ENCODE measurements at regions not wholly inside any gene's neighbourhood (a gene's known extent, or its start where the extent isn't known, plus 50 kb on each side); places are given as distances from the start of the nearest gene placed in this dataset.
A peak's percentile ranks its signal among the peaks of the same experiment; 100 is the strongest.

DNA sequence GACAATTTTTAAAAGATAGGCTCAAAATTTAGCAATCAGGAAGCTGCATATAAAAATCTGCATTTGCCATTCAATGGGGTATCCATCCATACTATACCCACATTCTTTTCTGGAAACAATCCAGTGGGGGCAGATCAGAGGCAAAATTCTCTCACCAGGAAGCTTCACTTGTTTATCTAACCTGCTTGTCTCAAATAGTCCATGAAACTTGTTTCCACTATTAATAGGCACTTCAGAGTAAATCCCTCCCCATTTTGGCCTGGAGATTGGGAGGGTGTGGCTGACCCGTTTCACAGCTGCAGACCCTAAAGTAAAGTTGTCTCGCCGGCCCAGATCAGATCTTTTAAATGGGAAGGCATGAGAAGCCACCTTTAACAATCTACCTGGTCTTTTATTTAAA lies 139.4 kb upstream of the CPNE8 start:
- FAIRE-seq (no peak), DNase-seq (ENCODE audit: low read depth) (no peak)

DNA sequence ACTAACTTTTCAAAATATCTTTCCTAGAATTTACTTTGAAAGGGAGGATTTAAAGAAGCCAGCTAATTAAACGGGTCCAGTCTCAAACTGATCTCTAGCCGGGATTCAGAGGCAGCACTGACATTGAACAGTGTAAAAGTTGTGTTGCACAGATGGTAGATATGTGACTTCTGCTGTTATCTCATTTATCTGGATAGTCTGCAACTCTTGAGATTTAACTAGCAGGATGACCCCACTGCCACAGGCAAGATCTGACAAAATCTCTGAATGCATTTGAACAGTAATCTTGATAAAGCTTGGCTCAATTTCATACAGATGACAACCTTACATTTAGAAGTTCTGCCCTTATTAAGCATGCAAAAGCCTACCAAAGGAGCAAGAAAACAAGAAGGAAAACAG lies 138.0 kb upstream of the CPNE8 start:
- no peaks in the 10 kb centered on the region for H3K36me3 ChIP-seq (ENCODE audit: control insufficient read depth, insufficient read depth, low read length)
- TF ChIP-seq, protein P1, sequence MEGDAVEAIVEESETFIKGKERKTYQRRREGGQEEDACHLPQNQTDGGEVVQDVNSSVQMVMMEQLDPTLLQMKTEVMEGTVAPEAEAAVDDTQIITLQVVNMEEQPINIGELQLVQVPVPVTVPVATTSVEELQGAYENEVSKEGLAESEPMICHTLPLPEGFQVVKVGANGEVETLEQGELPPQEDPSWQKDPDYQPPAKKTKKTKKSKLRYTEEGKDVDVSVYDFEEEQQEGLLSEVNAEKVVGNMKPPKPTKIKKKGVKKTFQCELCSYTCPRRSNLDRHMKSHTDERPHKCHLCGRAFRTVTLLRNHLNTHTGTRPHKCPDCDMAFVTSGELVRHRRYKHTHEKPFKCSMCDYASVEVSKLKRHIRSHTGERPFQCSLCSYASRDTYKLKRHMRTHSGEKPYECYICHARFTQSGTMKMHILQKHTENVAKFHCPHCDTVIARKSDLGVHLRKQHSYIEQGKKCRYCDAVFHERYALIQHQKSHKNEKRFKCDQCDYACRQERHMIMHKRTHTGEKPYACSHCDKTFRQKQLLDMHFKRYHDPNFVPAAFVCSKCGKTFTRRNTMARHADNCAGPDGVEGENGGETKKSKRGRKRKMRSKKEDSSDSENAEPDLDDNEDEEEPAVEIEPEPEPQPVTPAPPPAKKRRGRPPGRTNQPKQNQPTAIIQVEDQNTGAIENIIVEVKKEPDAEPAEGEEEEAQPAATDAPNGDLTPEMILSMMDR (IDR thresholded peaks at IDR 0.05; ENCODE audit: insufficient read depth, low read length, severe bottlenecking), result no peak
- FAIRE-seq, result no peak

More for the DNA sequence above, 139.4 kb upstream of the CPNE8 start:
- TF ChIP-seq, protein P1 (IDR thresholded peaks at IDR 0.05; ENCODE audit: insufficient read depth, low read length, severe bottlenecking), result no peak
- Histone ChIP-seq H3K4me3 (ENCODE audit: low read depth, low read length) (no peak overlapping the region), H3K36me3 (ENCODE audit: control insufficient read depth, insufficient read depth, low read length) (no peaks in the 10 kb centered on the region), H3K27me3 (ENCODE audit: control insufficient read depth, insufficient read depth, low read length) (no peaks in the 10 kb centered on the region)

DNA sequence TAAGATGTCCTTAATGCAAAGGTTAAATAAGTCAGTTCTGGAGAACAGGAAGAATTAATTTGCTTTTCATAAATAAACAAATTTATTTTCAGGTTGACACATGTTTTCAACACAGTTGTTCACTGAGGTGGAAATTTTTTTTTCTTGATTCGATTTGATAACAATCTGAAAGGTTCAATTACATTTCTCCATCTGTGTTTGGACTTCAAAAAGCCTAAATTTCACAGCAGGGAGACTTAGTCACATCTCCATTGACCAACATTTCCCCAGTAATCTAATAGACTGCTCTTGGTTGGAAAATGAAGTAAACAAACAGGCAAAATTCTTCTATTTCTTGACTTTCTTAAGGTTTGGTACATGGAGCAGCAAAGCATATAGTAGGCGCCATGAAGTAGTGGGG lies 134.9 kb upstream of the CPNE8 start:
- Histone ChIP-seq H3K4me3 (ENCODE audit: low read depth, low read length) (no peak overlapping the region), H3K27me3 (ENCODE audit: control insufficient read depth, insufficient read depth, low read length) (no peaks in the 10 kb centered on the region), H3K36me3 (ENCODE audit: control insufficient read depth, insufficient read depth, low read length) (no peaks in the 10 kb centered on the region)
- FAIRE-seq (no peak), DNase-seq (ENCODE audit: low read depth) (no peak)
- TF ChIP-seq, protein P1 (IDR thresholded peaks at IDR 0.05; ENCODE audit: insufficient read depth, low read length, severe bottlenecking), result no peak

More for the DNA sequence above, 138.0 kb upstream of the CPNE8 start:
- Histone ChIP-seq H3K4me3 (ENCODE audit: low read depth, low read length) (no peak overlapping the region), H3K27me3 (ENCODE audit: control insufficient read depth, insufficient read depth, low read length) (no peaks in the 10 kb centered on the region)
- no peak for DNase-seq (ENCODE audit: low read depth)

DNA sequence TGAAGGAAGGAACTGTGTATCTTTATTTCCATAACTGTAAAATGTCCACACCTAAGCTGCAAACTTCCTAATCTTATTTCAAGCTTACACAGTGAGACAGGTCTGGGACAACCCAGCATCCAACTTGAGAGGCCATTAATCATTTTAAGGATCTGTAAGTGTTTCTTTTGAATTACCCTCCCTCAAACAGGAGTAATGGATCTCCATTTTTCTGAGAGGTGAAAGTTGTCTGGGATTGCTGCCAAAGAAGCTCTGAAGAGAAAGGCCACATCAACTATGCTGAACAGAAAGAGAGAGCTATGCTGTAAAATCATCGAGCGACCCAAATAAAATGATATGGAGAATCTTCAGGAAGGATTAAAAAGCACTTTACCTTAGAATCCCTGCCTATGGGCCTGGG lies 131.7 kb upstream of the CPNE8 start:
- no peak for DNase-seq (ENCODE audit: low read depth)
- H3K4me3 ChIP-seq (ENCODE audit: low read depth, low read length), result no peak overlapping the region
- TF ChIP-seq, protein P1 (IDR thresholded peaks at IDR 0.05; ENCODE audit: insufficient read depth, low read length, severe bottlenecking), result no peak
- FAIRE-seq, result no peak
- H3K27me3 ChIP-seq (ENCODE audit: control insufficient read depth, insufficient read depth, low read length), result no peaks in the 10 kb centered on the region
- H3K36me3 ChIP-seq (ENCODE audit: control insufficient read depth, insufficient read depth, low read length), result no peaks in the 10 kb centered on the region

DNA sequence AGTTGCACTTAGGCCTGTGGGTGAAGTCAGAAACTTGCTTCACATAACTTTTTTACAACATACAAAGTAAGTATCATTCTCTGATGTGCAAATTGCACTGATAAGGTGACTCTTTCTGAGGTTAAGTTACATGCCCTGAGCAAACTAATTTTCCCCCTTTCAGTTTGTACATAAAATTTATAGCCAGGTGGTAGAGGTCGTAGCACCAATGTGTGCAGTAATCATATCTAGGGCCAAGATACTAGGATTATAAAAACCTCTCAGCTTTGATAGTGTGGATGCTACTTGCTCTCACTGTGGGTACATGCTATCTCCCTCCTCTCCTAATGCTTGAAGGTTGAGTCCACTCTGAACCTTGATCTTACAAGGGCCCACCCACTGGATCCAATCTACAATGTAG lies 130.7 kb upstream of the CPNE8 start:
- DNase-seq (ENCODE audit: low read depth) (no peak), FAIRE-seq (no peak)
- Histone ChIP-seq H3K36me3 (ENCODE audit: control insufficient read depth, insufficient read depth, low read length) (no peaks in the 10 kb centered on the region), H3K27me3 (ENCODE audit: control insufficient read depth, insufficient read depth, low read length) (no peaks in the 10 kb centered on the region), H3K4me3 (ENCODE audit: low read depth, low read length) (no peak overlapping the region)
- TF ChIP-seq, protein P1 (IDR thresholded peaks at IDR 0.05; ENCODE audit: insufficient read depth, low read length, severe bottlenecking), result no peak

DNA sequence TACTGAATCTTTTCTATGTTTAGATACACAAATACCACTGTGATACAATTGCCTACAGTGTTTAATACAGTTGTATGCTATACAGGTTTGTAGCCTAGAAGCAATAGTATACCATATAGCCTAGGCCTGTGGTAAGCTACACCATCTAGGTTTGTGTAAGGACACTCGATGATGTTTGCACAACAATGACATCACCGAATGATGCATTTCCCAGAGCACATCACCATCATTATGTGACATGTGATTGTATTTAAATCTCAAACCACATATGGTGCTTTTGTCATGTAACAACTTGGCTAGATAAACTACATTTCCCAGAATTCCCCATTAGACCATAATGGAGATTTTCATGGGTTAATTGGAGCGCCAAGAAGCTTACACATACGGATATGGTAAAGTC lies 128.4 kb upstream of the CPNE8 start:
- Histone ChIP-seq H3K27me3 (ENCODE audit: control insufficient read depth, insufficient read depth, low read length) (no peaks in the 10 kb centered on the region), H3K36me3 (ENCODE audit: control insufficient read depth, insufficient read depth, low read length) (no peaks in the 10 kb centered on the region), H3K4me3 (ENCODE audit: low read depth, low read length) (no peak overlapping the region)
- FAIRE-seq (no peak), DNase-seq (ENCODE audit: low read depth) (peak; percentile 7)
- TF ChIP-seq, protein P1 (IDR thresholded peaks at IDR 0.05; ENCODE audit: insufficient read depth, low read length, severe bottlenecking), result no peak

All from bronchial epithelial cell (primary cell).